Panc1 (cell line): ENCODE measurements at regions not wholly inside any gene's neighbourhood (a gene's known extent, or its start where the extent isn't known, plus 50 kb on each side); places are given as distances from the start of the nearest gene placed in this dataset.

Source experiments
- ATAC-seq: fragments of 200-7000 bp; cut with Tn5 transposase; 2 replicates; pipeline ENCODE4 v1.9.1; 2020; ENCODE audit warnings: mild to moderate bottlenecking, moderate library complexity
- BruUV-seq: library from RNA; stranded (reverse); fragments of 400-500 nt; replicated peaks from 2 replicates; lab custom pipeline; 2021; lab: Mats Ljungman, UMichigan
- CTCF ChIA-PET: fragments of 300-600 bp; sonication (Branson Sonifier 250); formaldehyde crosslinking; loops from one replicate; lab custom pipeline; 2022; ENCODE audit warnings: antibody characterized with exemption; lab: Charles Lee
- POLR2A ChIA-PET: fragments of 300-600 bp; sonication (Branson Sonifier 250); formaldehyde crosslinking; loops from one replicate; lab custom pipeline; 2022; ENCODE audit warnings: antibody characterized with exemption; lab: Charles Lee
- DNase-seq: peaks from one replicate; pipeline ENCODE4 v3.0.0-alpha.2; 2010; ENCODE audit warnings: low read depth, low spot score
- H3K27ac ChIP-seq: 2 replicates; pipeline ENCODE4 v1.5.1; 2011; ENCODE audit warnings: mild to moderate bottlenecking, low read length, inconsistent platforms
- H3K27me3 ChIP-seq: fragments of 200-500 bp; sonication (Bioruptor generic); 2 replicates; pipeline ENCODE4 v1.6.0; 2014; ENCODE audit warnings: low read length, inconsistent platforms; ENCODE audit not compliant: control insufficient read depth, insufficient read depth
- H3K36me3 ChIP-seq: fragments of 200-500 bp; sonication (Bioruptor generic); 2 replicates; pipeline ENCODE4 v1.5.1; 2014; ENCODE audit warnings: inconsistent platforms, mild to moderate bottlenecking, low read length, moderate library complexity; ENCODE audit not compliant: control insufficient read depth, insufficient read depth
- H3K4me1 ChIP-seq: 2 replicates; pipeline ENCODE4 v1.5.1; 2011; ENCODE audit warnings: inconsistent platforms, mild to moderate bottlenecking, low read length, moderate library complexity; ENCODE audit not compliant: control insufficient read depth, insufficient read depth
- H3K4me3 ChIP-seq, 2 experiments: 2 replicates each; pipeline ENCODE4 v1.5.1; 2011 to 2012; ENCODE audit warnings: low read depth in 2 of 2, low read length in 2 of 2, mild to moderate bottlenecking in 2 of 2, inconsistent platforms in 1 of 2, moderate library complexity in 1 of 2
- H3K9me3 ChIP-seq: fragments of 200-500 bp; sonication (Bioruptor generic); 2 replicates; pipeline ENCODE4 v1.5.1; 2014; ENCODE audit warnings: low read depth, mild to moderate bottlenecking, inconsistent platforms, low read length, moderate library complexity; ENCODE audit not compliant: control insufficient read depth, insufficient read depth
- CTCF ChIP-seq: fragments of 450-650 bp; IDR thresholded peaks from 2 replicates; pipeline ENCODE4 v1.5.1; 2017; ENCODE audit warnings: mild to moderate bottlenecking
- POLR2AphosphoS5 ChIP-seq: IDR thresholded peaks from 2 replicates; pipeline ENCODE4 v1.6.1; 2012; ENCODE audit warnings: mild to moderate bottlenecking, low read depth, low read length, moderate library complexity
- REST ChIP-seq, 2 experiments: IDR thresholded peaks; 2 replicates each; pipeline ENCODE4 v1.6.1; 2011 to 2012; ENCODE audit warnings: low read depth in 2 of 2, control low read depth in 1 of 2, low read length in 1 of 2, mild to moderate bottlenecking in 1 of 2, moderate library complexity in 1 of 2; ENCODE audit not compliant: insufficient read depth in 1 of 2
- SIN3A ChIP-seq: IDR thresholded peaks from 2 replicates; pipeline ENCODE4 v1.6.1; 2012; ENCODE audit warnings: low read depth, mild to moderate bottlenecking, low read length, moderate library complexity, borderline replicate concordance; ENCODE audit not compliant: insufficient read depth
- TCF7L2 ChIP-seq: IDR thresholded peaks from 2 replicates; pipeline ENCODE4 v1.6.1; 2011; ENCODE audit warnings: mild to moderate bottlenecking, low read depth, low read length, inconsistent platforms
- in situ Hi-C: cut with HindIII; loops from 2 replicates; pipeline ENCODE4 v1.10.0; 2016; ENCODE audit warnings: low sequenced_read_pairs, low pct_unique_long_range_greater_than_20kb
- intact Hi-C: fragments of 100-400 bp; cut with micrococcal nuclease; formaldehyde crosslinking; loops from one replicate; pipeline ENCODE4 v1.10.0; 2022; ENCODE audit not compliant: unreplicated experiment

- ChIA-PET CTCF (no interaction called here), POLR2A (no interaction called here)
- Histone ChIP-seq H3K36me3 (no peaks in the 10 kb centered on the region), H3K9me3 (no peaks in the 10 kb centered on the region), H3K4me3 (no peak overlapping the region), H3K27me3 (no peaks in the 10 kb centered on the region), H3K4me1 (no peaks in the 10 kb centered on the region), H3K27ac (no peak overlapping the region)
- intact Hi-C loops (no loop called here), in situ Hi-C loops (no loop called here)
- ATAC-seq, result no peak
- BruUV-seq, result no TSS peak
- TF ChIP-seq SIN3A (no peak), TCF7L2 (no peak), CTCF (no peak), POLR2AphosphoS5 (no peak), REST (IDR thresholded peaks at IDR 0.05; ENCODE audit: insufficient read depth in 1 of 2, low read depth in 2 of 2, low read length in 1 of 2) (no peak)
- DNase-seq, result no peak
These were observed 785.5 kb upstream of the ARRDC4 start for GRCh38 chr15:97174886-97175540.

GRCh38 chr15:97177151-97177577, 783.3 kb upstream of the ARRDC4 start:
- Histone ChIP-seq H3K36me3 (no peaks in the 10 kb centered on the region), H3K4me3 (no peak overlapping the region), H3K9me3 (no peaks in the 10 kb centered on the region), H3K27ac (no peak overlapping the region), H3K27me3 (no peaks in the 10 kb centered on the region), H3K4me1 (no peaks in the 10 kb centered on the region)
- ChIA-PET CTCF (no interaction called here), POLR2A (no interaction called here)
- ATAC-seq, result no peak
- in situ Hi-C loops (no loop called here), intact Hi-C loops (no loop called here)
- DNase-seq, result no peak
- no TSS peak for BruUV-seq
- TF ChIP-seq CTCF (no peak), REST (IDR thresholded peaks at IDR 0.05; ENCODE audit: insufficient read depth in 1 of 2, low read depth in 2 of 2, low read length in 1 of 2) (no peak), POLR2AphosphoS5 (no peak), SIN3A (no peak), TCF7L2 (no peak)
